Panc1 (cell line): ENCODE measurements at regions not wholly inside any gene's neighbourhood (a gene's known extent, or its start where the extent isn't known, plus 50 kb on each side); places are given as distances from the start of the nearest gene placed in this dataset.

Experiments
- ATAC-seq: fragments of 200-7000 bp; cut with Tn5 transposase; 2 replicates; pipeline ENCODE4 v1.9.1; 2020; ENCODE audit warnings: mild to moderate bottlenecking, moderate library complexity
- BruUV-seq: library from RNA; stranded (reverse); fragments of 400-500 nt; replicated peaks from 2 replicates; lab custom pipeline; 2021; lab: Mats Ljungman, UMichigan
- CTCF ChIA-PET: fragments of 300-600 bp; sonication (Branson Sonifier 250); formaldehyde crosslinking; loops from one replicate; lab custom pipeline; 2022; ENCODE audit warnings: antibody characterized with exemption; lab: Charles Lee
- POLR2A ChIA-PET: fragments of 300-600 bp; sonication (Branson Sonifier 250); formaldehyde crosslinking; loops from one replicate; lab custom pipeline; 2022; ENCODE audit warnings: antibody characterized with exemption; lab: Charles Lee
- DNase-seq: peaks from one replicate; pipeline ENCODE4 v3.0.0-alpha.2; 2010; ENCODE audit warnings: low read depth, low spot score
- H3K27ac ChIP-seq: 2 replicates; pipeline ENCODE4 v1.5.1; 2011; ENCODE audit warnings: mild to moderate bottlenecking, low read length, inconsistent platforms
- H3K27me3 ChIP-seq: fragments of 200-500 bp; sonication (Bioruptor generic); 2 replicates; pipeline ENCODE4 v1.6.0; 2014; ENCODE audit warnings: low read length, inconsistent platforms; ENCODE audit not compliant: control insufficient read depth, insufficient read depth
- H3K36me3 ChIP-seq: fragments of 200-500 bp; sonication (Bioruptor generic); 2 replicates; pipeline ENCODE4 v1.5.1; 2014; ENCODE audit warnings: inconsistent platforms, mild to moderate bottlenecking, low read length, moderate library complexity; ENCODE audit not compliant: control insufficient read depth, insufficient read depth
- H3K4me1 ChIP-seq: 2 replicates; pipeline ENCODE4 v1.5.1; 2011; ENCODE audit warnings: inconsistent platforms, mild to moderate bottlenecking, low read length, moderate library complexity; ENCODE audit not compliant: control insufficient read depth, insufficient read depth
- H3K4me3 ChIP-seq, 2 experiments: 2 replicates each; pipeline ENCODE4 v1.5.1; 2011 to 2012; ENCODE audit warnings: low read depth in 2 of 2, low read length in 2 of 2, mild to moderate bottlenecking in 2 of 2, inconsistent platforms in 1 of 2, moderate library complexity in 1 of 2
- H3K9me3 ChIP-seq: fragments of 200-500 bp; sonication (Bioruptor generic); 2 replicates; pipeline ENCODE4 v1.5.1; 2014; ENCODE audit warnings: low read depth, mild to moderate bottlenecking, inconsistent platforms, low read length, moderate library complexity; ENCODE audit not compliant: control insufficient read depth, insufficient read depth
- POLR2AphosphoS5 ChIP-seq: IDR thresholded peaks from 2 replicates; pipeline ENCODE4 v1.6.1; 2012; ENCODE audit warnings: mild to moderate bottlenecking, low read depth, low read length, moderate library complexity
- SIN3A ChIP-seq: IDR thresholded peaks from 2 replicates; pipeline ENCODE4 v1.6.1; 2012; ENCODE audit warnings: low read depth, mild to moderate bottlenecking, low read length, moderate library complexity, borderline replicate concordance; ENCODE audit not compliant: insufficient read depth
- TCF7L2 ChIP-seq: IDR thresholded peaks from 2 replicates; pipeline ENCODE4 v1.6.1; 2011; ENCODE audit warnings: mild to moderate bottlenecking, low read depth, low read length, inconsistent platforms
- in situ Hi-C: cut with HindIII; loops from 2 replicates; pipeline ENCODE4 v1.10.0; 2016; ENCODE audit warnings: low sequenced_read_pairs, low pct_unique_long_range_greater_than_20kb
- intact Hi-C: fragments of 100-400 bp; cut with micrococcal nuclease; formaldehyde crosslinking; loops from one replicate; pipeline ENCODE4 v1.10.0; 2022; ENCODE audit not compliant: unreplicated experiment
- TF ChIP-seq, protein P1 (sequence below): fragments of 450-650 bp; IDR thresholded peaks from 2 replicates; pipeline ENCODE4 v1.5.1; 2017; ENCODE audit warnings: mild to moderate bottlenecking
- TF ChIP-seq, protein P2 (sequence below), 2 experiments: IDR thresholded peaks; 2 replicates each; pipeline ENCODE4 v1.6.1; 2011 to 2012; ENCODE audit warnings: low read depth in 2 of 2, control low read depth in 1 of 2, low read length in 1 of 2, mild to moderate bottlenecking in 1 of 2, moderate library complexity in 1 of 2; ENCODE audit not compliant: insufficient read depth in 1 of 2

DNA sequence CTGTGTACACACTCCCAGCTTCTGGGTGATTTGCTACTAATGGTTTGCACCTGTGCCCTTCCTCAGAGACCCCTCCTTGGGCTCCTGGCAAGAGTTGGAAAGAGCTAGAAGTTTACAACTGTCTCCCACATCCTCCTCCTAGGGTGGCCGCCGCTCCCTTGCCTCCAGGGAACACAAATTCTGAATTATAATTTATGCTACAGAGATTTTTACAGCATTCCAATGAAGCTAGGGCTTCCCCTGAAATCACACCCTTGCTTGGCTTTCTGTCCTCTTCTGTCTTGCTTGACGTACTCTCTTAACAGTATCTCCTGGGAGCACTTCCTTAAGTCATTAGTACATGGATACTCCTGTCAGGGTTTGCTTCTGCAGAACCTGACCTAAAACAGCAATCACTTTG lies 180.2 kb downstream of the KCNA5 start:
- CTCF ChIA-PET, result no interaction called here
- ATAC-seq (no peak), DNase-seq (no peak)
- POLR2A ChIA-PET, result no interaction called here
- no peak for TF ChIP-seq TCF7L2
- no peak for TF ChIP-seq POLR2AphosphoS5
- no peak for TF ChIP-seq SIN3A
- TF ChIP-seq, protein P1, sequence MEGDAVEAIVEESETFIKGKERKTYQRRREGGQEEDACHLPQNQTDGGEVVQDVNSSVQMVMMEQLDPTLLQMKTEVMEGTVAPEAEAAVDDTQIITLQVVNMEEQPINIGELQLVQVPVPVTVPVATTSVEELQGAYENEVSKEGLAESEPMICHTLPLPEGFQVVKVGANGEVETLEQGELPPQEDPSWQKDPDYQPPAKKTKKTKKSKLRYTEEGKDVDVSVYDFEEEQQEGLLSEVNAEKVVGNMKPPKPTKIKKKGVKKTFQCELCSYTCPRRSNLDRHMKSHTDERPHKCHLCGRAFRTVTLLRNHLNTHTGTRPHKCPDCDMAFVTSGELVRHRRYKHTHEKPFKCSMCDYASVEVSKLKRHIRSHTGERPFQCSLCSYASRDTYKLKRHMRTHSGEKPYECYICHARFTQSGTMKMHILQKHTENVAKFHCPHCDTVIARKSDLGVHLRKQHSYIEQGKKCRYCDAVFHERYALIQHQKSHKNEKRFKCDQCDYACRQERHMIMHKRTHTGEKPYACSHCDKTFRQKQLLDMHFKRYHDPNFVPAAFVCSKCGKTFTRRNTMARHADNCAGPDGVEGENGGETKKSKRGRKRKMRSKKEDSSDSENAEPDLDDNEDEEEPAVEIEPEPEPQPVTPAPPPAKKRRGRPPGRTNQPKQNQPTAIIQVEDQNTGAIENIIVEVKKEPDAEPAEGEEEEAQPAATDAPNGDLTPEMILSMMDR, result no peak
- TF ChIP-seq, protein P2, sequence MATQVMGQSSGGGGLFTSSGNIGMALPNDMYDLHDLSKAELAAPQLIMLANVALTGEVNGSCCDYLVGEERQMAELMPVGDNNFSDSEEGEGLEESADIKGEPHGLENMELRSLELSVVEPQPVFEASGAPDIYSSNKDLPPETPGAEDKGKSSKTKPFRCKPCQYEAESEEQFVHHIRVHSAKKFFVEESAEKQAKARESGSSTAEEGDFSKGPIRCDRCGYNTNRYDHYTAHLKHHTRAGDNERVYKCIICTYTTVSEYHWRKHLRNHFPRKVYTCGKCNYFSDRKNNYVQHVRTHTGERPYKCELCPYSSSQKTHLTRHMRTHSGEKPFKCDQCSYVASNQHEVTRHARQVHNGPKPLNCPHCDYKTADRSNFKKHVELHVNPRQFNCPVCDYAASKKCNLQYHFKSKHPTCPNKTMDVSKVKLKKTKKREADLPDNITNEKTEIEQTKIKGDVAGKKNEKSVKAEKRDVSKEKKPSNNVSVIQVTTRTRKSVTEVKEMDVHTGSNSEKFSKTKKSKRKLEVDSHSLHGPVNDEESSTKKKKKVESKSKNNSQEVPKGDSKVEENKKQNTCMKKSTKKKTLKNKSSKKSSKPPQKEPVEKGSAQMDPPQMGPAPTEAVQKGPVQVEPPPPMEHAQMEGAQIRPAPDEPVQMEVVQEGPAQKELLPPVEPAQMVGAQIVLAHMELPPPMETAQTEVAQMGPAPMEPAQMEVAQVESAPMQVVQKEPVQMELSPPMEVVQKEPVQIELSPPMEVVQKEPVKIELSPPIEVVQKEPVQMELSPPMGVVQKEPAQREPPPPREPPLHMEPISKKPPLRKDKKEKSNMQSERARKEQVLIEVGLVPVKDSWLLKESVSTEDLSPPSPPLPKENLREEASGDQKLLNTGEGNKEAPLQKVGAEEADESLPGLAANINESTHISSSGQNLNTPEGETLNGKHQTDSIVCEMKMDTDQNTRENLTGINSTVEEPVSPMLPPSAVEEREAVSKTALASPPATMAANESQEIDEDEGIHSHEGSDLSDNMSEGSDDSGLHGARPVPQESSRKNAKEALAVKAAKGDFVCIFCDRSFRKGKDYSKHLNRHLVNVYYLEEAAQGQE (IDR thresholded peaks at IDR 0.05; ENCODE audit: insufficient read depth in 1 of 2, low read depth in 2 of 2, low read length in 1 of 2), result no peak
- no peak overlapping the region for H3K4me3 ChIP-seq
- H3K4me1 ChIP-seq, result no peaks in the 10 kb centered on the region
- in situ Hi-C loops, result no loop called here
- no peaks in the 10 kb centered on the region for H3K36me3 ChIP-seq
- H3K27ac ChIP-seq, result no peak overlapping the region
- H3K9me3 ChIP-seq, result no peaks in the 10 kb centered on the region
- intact Hi-C loops, result no loop called here
- no peaks in the 10 kb centered on the region for H3K27me3 ChIP-seq
- BruUV-seq, result no TSS peak

DNA sequence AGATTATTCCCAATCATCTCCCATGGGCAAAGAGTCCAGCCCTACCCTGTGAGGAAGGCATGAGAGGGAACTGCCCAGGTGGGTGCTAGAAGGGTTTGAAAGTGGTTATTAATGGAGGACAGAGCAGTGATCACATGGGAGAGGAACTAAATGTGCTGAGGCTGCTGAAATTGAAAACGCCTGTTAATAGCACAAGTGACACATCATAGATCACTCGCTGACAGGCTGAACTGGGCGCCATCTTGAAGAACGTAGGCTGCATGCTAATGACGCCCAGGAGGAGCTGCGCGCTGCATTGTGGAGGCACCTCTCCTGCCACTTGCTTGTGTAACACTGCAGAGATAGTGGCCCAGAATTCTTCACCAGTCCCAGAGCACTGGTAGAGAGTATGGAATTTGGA lies 182.9 kb downstream of the KCNA5 start:
- no peak overlapping the region for H3K27ac ChIP-seq
- ChIA-PET CTCF (no interaction called here), POLR2A (no interaction called here)
- ATAC-seq (no peak), DNase-seq (no peak)
- TF ChIP-seq SIN3A, result no peak
- TF ChIP-seq, protein P1, result no peak
- TF ChIP-seq, protein P2 (IDR thresholded peaks at IDR 0.05; ENCODE audit: insufficient read depth in 1 of 2, low read depth in 2 of 2, low read length in 1 of 2), result no peak
- no peak for TF ChIP-seq TCF7L2
- TF ChIP-seq POLR2AphosphoS5, result no peak
- intact Hi-C loops (no loop called here), in situ Hi-C loops (no loop called here)
- no TSS peak for BruUV-seq
- H3K9me3 ChIP-seq, result no peaks in the 10 kb centered on the region
- H3K27me3 ChIP-seq, result no peaks in the 10 kb centered on the region
- no peak overlapping the region for H3K4me3 ChIP-seq
- no peaks in the 10 kb centered on the region for H3K4me1 ChIP-seq
- no peaks in the 10 kb centered on the region for H3K36me3 ChIP-seq
